OCI-LY3 (cell line): ENCODE measurements at regions not wholly inside any gene's neighbourhood (a gene's known extent, or its start where the extent isn't known, plus 50 kb on each side); places are given as distances from the start of the nearest gene placed in this dataset.

Source experiments
- CTCF ChIP-seq: fragments of 200-600, 300-600 bp; sonication (generic); IDR thresholded peaks from 2 replicates; pipeline ENCODE4 v1.5.1; 2014; ENCODE audit warnings: antibody characterized with exemption, low read length, low read depth
- EZH2phosphoT487 ChIP-seq: fragments of 200-600 bp; shearing (Covaris generic); IDR thresholded peaks from 2 replicates; pipeline ENCODE4 v1.6.1; 2018; ENCODE audit warnings: antibody characterized with exemption, mixed run types, low read depth

- TF ChIP-seq CTCF (no peak), EZH2phosphoT487 (no peak)
Measured at GRCh38 chr1:209427811-209428210, 155.7 kb upstream of the CAMK1G start.
